Stimulated activated CD4-positive, alpha-beta T cell treated with anti-CD3 and anti-CD28 coated beads, Interleukin-1b, Interleukin-23, amount 100 ng/mL, for 24 hours (primary cell): ENCODE measurements at regions not wholly inside any gene's neighbourhood (a gene's known extent, or its start where the extent isn't known, plus 50 kb on each side); places are given as distances from the start of the nearest gene placed in this dataset.
"Not testable (repeated sequence)": the region's sequence is repeated elsewhere in the genome, so short reads cannot be mapped to it uniquely, and the experiment has no call there.

Experiments used
- DNase-seq, 4 experiments: peaks; one replicate each; pipeline ENCODE4 v3.0.0-alpha.2; 2020; ENCODE audit warnings: low read depth in 4 of 4, low spot score in 1 of 4

DNA sequence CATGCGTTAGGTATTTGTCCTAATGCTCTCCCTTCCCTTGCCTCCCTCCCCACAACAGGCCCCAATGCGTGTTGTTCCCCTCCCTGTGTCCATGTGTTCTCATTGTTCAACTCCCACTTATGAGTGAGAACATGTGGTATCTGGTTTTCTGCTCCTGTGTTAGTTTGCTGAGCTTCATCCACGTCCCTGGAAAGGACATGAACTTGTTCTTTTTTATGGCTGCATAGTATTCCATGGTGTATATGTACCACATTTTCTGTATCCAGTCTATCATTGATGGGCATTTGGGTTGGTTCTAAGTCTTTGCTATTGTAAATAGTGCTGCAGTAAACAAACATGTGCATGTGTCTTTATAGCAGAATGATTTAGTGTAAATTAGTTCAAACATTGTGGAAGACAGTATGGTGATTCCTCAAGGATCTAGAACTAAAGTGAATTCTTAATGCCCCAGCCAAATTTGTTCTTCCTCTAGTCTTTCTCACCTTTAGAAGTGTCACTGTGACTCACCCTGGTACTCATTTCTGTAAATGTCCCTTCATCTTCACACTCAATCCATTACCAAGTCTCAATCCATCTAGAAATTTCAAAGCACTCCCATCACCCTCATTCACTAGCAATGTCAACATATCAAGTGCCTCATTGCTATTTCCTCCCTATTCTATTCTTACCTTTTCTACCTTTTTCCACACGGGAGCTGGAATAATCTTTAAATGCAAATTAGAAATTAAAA, 123.9 kb downstream of the MREG start:
- not testable (repeated sequence) for DNase-seq

DNA sequence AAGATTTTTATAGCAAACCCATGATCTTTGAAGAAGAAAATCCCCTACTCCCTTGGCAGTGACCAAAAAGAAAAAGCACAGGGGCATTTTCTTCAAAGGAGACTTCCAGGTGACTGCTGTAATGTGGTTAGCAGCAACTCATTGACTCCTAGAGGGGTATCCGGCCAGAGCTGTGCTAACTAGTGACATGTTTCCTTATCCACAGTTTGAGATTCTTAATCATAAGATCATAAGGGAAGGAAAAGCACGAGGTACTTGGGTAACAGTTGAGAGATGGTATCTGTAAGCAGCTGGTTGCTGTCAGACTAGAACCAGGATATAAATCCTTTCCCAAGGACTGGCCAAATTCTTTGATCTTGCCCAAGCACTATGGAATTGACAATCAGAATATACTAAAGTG, 124.7 kb downstream of the MREG start:
- DNase-seq = no peak

DNA sequence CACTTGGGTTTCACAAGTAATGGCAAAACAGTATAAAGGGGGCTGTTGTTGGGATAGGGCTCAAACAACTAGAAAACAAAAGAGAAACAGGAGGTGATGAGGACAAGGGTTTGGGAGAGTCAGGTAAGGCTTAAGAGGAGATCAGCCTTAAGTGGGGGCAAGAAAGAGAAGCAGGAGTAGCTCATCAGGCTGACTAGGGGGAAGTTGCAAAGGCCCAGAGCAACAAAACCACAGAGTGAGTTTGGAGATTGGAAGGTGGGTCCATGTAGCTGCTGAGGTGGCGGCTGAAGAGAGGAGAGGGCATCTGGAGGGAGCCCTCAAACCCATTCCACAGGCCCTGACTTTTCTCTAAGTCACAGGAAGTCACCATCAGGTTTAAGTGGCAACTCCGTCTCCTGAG, 126.0 kb downstream of the MREG start:
- no peak for DNase-seq

DNA sequence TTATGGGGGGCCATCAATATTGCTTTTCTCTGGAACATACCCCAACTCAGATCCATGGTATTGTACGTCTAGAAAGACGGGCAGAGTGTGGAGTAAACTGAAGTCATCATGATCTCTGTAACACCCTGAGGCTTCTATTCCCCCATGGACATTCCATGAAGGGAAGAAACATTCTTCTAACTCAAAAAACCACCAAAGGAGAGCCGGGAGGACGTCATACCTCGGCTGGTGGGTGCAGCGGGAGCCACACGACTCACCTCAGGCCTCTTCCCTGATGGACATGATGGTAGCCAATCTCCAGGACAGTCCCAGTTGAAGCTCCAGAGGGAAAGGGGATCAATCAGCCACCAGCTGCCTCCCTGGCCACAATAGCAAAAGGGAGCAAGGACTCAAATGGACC, 127.3 kb downstream of the MREG start:
- no peak for DNase-seq

DNA sequence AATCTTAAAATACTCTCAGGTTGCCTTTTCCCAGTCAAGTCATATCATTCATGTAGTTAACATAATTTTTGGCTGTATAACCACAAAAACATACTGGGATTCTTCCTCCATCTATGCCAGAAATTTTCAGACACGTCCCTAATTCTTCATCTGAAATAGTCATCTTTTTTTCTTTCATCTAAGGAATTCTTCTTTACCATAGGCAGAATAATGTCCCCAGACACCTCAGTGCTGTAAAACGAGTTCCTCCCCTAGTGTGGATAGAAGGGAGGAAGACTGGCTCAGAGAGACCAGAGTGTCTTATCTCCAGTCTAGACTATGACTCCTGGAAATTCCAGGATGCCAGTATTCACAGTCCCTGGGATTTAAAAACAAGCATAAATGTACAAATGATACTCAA, 127.8 kb downstream of the MREG start:
- DNase-seq = no peak

DNA sequence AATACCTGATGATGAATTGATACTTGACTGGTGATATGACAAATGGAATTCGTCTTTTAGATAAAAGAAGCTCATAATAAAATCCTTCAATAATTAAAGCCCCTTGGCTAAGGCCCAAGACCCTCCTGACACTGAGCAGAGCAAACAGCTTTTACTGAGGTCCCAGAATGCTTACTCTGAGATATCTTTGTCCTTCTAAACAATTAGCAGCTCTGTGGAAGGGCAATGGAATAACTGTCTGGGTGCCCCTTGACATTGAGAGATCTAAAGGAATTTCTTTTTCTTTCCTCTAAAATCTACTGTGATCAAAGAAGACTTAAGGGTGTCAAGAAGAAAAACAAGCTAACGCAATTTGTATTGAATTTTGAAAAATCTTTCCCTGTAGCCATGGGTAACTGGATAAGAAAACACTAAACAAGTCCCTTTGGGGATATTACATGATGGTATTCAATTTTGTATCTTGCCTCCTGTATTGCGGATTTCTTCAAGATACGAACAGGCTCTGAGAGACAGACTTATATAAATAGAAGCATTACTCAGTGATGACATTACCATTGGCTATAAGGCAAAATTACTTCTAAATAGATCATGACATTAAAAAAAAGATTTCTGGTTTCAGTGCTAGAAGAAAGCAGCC, 128.8 kb downstream of the MREG start:
- no peak for DNase-seq

DNA sequence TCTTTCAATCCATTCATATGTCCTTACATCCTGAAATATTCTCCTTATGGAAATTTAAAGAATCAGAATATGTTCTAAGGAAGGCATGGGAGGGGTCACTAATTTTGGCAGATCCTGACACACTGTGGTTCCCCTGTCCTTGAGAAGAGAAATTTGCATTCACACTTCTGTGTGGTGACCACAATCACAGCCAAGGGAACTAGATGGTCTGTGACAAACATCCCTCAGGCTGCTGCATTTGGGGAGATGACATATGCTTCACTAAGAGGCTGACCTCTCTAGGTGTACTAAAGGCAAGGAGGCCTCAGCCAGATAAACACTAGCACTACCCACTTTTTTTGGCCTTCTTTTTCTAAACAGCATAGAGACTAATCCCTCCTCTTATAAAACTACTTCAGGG, 129.6 kb downstream of the MREG start:
- no peak for DNase-seq

DNA sequence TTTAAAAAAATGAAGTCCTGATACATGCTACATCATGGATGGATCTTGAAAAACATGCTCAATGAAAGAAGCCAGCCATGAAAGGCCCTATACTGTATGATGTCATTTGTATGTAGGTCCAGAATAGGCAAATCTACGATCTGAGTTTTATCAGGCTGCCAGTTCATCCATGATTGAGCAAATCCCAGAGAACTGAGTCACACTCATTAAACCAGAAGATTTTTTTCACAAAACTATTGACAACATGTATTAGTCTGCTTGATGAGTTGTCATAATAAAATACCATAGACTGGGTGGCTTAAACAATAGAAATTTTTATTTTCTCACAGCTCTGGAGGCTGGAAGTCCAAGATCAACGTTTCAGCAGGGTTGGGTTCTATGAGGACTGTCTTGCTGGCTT, 130.7 kb downstream of the MREG start:
- DNase-seq = no peak

DNA sequence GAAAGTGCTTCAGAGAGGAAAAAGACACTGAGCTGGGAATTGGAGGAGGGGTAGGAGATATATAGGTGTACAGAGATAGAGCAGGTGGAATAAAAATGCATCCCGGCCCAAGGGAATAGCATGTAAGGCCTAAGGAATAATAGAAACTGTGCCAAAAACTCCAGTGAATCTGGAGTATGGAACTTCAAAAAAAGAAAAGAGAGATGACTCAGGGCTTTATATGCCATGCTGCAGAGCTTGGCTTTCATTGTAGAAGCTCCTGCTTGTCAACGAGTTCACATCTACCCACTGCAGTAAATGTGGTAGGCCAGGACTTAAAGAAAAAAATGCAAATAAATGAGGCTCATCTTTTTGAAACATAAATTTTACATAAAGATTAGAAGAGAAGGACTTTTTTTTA, 131.8 kb downstream of the MREG start:
- DNase-seq = no peak

DNA sequence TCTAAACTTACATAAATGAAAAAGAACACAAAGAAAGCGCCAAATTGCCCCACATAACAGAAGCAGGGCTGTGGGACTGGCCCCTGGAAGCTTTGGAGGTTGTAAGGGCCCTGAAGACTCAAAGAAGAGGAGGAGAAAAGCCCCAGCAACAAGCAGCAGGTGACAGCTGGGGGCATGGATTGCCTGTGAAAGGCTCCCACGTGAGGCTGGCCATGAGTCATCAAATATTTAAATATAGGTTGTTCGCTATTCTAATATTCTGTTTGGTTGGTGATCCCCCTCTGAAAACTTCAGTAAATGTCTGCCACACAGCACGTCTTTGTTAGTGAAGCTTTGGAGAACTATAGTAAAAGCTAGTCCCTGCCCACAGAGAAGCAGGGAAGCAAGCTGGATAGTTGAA, 132.4 kb downstream of the MREG start:
- DNase-seq = no peak

DNA sequence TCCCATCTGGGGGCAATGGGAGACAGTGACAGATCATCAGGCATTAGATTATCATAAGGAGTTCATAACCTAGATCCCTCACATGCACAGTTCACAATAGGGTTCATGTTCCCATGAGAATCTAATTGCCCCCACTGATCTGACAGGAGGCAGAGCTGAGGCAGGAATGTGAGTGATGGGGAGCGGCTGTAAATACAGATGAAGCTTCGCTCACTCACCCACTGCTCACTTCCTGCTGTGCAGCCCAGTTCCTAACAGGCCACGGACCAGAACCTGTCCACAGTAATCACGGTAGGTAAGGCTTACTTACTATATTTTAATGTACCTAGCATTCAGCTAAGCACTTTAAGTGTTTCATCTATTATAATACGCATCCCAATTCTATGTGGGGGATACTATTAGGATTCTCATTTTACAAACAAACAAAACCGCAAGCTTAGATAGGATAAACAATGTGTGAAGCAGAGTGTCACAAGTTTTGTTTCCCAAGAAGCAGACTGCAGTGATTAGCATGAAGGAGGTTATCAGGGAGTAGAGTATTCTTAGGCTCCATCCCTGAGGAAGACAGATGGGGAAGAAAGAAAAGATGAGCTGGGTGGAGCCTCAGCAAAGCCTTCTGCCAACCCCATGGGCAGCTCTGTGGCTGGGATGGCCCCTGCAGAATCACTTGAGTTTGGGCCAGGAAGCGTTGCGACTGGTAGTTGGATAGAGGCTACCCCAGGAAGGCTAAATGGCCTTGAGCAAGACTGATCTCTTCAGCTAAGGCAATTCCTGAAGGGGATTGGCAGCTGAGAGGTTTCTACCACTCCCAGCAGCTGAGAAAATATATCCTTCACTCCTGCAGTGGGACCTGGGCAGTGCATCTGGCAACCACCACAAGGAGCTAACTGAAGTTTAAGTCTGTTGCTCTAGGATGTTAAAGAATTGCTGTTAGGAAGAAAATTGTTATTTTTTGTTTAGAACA, 133.1 kb downstream of the MREG start:
- no peak for DNase-seq

DNA sequence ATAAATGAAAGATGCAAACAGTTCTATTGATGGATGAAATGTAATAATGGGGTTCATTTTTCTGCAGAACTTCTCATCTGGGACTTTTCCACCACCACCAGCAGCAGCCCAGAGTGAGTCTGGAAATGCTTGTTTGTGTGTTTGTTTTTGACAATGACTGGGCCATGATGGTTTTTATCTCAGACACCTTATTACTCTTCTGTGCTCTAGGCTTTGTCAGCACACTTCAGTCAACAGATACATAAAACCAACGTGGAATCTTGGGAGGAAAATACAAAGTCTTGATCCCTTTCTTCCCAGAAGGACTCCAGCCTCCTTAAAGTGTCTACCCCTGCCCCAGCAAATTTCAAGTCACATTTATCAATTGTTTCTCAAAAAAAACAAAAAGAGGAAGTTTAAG, 134.0 kb downstream of the MREG start:
- no peak for DNase-seq

DNA sequence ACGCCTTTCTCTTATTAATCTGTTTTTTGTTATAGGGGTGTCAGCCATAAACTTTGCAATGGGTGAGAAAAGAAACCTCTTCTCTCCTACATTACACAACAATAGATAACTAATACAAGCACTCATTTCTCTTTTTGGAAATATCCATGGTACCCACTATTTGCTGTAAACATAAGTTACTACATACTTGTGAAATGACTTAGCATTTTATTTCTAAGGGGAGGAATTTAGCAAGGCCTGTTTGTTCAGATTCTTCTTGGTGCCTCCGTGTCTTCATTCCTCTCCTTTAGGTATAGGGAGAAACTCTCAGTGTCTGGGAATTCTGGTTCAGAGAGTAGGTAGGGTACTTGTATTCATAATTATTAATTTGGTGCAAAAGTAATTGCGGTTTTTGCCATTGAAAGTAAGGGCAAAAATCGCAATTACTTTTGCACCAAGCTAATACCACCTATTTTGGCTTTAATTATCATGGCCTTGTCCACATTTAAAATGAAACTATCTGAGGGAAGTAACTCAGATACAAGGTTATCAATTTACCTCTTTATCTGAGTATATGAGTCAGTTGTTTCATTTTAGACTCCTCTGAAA, 134.8 kb downstream of the MREG start:
- DNase-seq = no peak

DNA sequence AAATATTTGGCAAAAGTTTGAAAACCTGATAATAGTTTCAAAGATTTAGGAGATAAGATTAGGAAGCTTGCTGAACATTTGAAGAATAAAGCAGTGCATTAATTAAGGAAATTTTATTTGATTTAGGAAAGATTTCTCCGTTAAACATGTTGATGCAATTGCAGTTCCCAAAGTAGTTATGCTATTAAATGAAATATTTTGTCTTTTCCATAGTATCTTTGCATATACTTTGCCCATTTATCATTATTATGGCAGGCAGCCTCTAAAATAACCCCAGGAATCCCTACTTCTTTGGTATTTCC, 136.5 kb downstream of the MREG start:
- DNase-seq = no peak

DNA sequence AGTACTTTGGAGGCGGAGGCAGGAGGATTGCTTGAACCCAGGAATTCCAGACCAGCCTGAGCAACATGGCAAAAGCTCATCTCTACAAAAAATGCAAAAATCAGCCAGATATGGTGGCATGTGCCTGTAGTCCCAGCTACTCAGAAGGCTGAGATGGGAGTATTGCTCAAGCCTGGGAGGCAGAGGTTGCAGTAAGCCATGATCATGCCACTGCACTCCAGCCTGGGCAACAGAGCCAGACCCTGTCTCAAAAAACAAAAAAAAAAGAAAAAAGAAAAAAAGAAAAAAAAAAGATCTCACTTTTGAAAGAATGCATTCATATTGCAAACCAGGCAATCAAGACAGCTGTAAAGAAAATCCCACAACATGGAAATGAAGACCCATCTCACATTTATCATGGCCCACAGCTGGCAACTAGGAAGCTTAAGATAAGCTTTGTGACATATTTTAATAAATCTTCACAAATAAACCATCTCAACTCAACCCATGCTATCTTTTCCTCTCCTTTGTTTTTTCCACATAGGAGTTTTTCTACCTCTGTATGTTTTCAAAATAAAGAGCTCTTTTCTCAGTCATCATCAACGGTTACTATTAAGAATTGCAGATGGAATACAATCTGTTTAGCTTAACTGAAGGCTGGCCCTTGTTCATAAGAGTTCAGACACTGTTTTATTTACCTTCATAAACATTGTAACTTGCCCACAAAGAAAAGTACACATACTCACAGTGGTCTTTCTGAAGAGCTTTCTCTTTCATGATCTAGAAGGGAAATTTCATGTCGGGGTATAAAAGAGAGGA, 137.0 kb downstream of the MREG start:
- no peak for DNase-seq

DNA sequence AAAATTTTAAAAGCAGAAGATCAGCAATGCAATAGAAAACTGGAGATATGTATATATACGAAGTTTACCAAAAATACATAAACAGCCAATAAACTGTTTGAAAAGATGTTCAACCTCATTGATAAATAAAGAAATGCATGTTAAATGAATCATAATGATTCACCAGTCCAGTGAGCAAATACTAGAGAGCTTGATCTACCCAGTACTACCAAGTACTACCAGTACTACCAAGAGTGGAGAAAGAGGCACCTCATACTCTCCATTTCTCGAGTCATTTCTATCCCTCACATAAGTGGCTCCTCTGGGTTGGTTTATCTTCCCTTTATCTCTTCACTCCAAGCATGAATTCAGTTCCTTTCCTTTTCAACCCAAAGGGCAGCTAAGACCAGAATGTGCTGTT, 138.9 kb downstream of the MREG start:
- no peak for DNase-seq

DNA sequence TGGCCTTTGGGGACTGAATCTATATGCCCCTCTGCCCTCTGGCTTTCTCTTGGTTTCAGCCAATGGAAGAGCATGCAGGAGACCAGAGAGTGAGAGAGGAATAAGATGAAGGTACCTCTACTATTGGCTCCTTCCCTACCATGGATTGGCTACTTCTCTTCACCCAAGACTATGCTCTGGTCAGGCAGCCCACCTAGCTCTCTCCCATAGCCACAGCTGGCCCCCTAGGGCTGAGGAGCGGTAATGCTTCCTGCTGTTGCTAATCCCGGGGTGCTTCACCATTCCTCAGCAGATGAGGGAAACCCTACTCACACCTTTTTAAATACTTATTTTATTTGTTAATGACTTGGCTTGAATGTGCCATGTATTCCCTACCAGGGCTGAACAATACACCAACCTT, 142.4 kb downstream of the MREG start:
- no peak for DNase-seq

DNA sequence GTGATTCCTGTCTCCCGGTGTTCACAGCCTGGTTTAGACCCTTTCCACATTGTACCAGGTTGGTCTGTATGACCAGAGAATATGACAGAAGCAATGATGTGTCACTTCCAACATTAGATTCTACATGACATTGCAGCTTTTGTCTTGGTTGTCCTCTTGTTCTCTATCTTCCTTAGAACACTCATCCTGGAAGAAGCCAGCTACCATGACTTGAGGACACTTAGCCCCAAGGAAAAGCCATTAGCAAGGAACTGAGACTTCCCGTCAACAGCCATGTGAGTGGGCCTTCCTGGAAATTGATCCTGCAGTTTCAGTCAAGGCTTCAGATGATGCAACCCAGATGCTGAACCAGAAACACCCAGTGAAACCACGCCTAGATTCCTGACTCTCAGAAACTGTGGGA, 143.3 kb downstream of the MREG start:
- DNase-seq = no peak

DNA sequence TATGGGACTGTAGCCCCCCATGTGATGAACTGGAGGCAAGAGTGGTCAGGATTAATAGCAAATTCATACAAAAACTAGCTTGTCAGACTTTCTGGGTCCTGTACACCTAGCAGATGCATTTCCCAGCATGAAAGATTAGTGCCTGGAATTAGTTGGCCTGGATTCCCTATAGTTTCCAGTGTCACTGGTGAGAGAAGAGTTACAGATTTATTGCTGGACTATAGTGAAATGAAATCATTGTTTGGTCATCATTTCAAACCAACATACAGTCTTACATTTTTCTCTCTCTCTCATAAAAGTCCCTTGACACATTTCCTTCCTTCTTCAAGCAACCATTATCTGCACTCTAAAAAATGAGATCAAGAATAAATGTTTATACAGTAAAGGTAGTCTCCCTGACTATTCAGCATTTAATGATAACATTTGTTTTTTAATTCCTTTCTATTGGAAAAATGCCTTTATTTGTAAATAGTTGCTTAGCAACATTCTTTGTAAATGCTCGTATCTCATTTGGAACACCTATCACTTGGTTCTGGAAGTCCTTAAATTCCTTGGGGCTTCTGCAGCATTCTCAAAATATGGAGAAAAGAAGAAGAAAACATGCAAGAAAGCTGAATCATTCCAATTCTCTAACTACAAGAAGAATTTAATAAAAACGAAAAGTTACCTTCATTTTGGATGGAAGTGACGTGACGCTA, 144.4 kb downstream of the MREG start:
- DNase-seq = no peak

DNA sequence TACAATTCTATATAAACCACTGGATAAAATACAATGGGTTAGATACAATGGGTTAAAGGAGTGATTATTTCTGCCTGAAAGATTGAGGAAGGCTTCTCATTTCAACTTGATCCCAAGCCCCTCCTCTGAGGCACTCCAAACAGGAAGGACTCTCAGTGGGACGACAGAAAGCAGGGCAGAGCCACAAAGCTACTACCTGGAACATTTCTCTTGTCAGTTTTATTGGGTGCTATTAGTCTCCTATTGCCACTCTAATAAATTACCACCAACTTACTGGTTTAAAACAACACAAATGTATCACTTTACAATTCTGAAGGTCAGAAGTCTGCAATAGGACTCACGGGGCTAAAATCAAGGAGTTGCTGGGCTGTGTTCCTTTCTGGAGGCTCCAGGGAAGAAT, 146.7 kb downstream of the MREG start:
- no peak for DNase-seq
